ENCODE measurements at regions not wholly inside any gene's neighbourhood (a gene's known extent, or its start where the extent isn't known, plus 50 kb on each side); places are given as distances from the start of the nearest gene placed in this dataset.
"Not testable (repeated sequence)": the region's sequence is repeated elsewhere in the genome, so short reads cannot be mapped to it uniquely, and the experiment has no call there.

- in situ Hi-C loops (cut with HindIII; ENCODE audit: low pct_unique_long_range_greater_than_20kb, low sequenced_read_pairs) = no loop called here
- peak; percentile 16 for DNase-seq (ENCODE audit: low read depth)
Measured at GRCh38 chr1:188988589-188988988, 1489.1 kb downstream of the BRINP3 start.

DNA sequence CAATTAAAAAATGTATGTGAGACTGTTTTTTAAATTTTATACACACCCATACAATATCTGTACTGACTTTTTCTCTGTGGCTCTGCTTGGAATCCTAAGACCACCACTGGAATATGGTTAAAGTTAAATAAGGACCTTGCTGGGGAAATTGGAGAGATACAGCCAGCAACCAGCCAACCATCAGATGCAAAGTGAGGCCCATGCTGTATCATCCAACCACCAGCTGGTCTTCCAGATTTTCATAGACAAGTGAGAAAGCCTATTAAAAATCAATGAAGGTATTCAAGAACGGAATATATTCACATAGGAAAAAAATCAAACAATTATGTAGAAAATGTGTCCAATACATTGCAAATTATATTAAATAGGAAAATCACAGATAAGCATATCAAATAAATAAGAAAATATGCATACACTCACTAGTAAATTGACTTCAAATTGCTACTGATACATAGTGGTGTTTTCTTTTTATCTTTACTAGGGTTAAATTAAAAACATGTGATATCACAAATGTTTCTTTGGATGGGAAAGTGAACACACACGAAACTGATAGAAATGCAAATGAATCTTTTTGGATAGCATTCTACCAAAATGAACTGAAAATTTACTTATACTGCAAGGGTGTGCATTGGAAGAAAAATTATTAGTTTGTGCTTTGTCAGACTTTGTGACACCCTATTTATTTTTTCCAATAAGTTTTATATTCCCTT, 1486.3 kb downstream of the BRINP3 start:
- DNase-seq (ENCODE audit: low read depth) = no peak
- in situ Hi-C loops (cut with HindIII; ENCODE audit: low pct_unique_long_range_greater_than_20kb, low sequenced_read_pairs) = no loop called here

- in situ Hi-C loops (cut with HindIII; ENCODE audit: low pct_unique_long_range_greater_than_20kb, low sequenced_read_pairs) = no loop called here
- DNase-seq (ENCODE audit: low read depth) = no peak
Measured at GRCh38 chr1:189007824-189008223, 1469.8 kb downstream of the BRINP3 start.

- in situ Hi-C loops (cut with HindIII; ENCODE audit: low pct_unique_long_range_greater_than_20kb, low sequenced_read_pairs) = no loop called here
Measured at GRCh38 chr1:189021577-189021976, 1456.1 kb downstream of the BRINP3 start.

DNA sequence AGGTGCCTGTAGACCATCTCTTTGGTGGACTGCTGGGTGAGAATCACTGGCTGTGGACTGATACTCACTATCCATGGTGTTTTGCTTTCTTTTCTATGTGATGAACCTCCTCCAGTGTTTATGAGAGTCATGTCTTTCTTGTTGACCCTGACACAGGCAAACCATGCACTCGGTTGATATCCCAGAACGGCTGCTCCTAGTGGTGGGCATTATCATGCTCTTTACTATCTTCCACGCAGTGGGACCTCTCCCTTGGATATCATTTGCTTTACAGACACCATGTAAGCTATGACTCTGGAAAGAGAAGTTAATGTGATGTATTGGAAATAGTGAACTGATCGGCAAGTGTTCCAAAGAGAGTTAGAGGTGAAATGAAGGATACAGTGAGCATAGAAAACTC, 1455.6 kb downstream of the BRINP3 start:
- in situ Hi-C loops (cut with HindIII; ENCODE audit: low pct_unique_long_range_greater_than_20kb, low sequenced_read_pairs) = no loop called here
- no peak for DNase-seq (ENCODE audit: low read depth)

More at GRCh38 chr1:189021577-189021976, 1456.1 kb downstream of the BRINP3 start:
- DNase-seq (ENCODE audit: low read depth) = no peak

DNA sequence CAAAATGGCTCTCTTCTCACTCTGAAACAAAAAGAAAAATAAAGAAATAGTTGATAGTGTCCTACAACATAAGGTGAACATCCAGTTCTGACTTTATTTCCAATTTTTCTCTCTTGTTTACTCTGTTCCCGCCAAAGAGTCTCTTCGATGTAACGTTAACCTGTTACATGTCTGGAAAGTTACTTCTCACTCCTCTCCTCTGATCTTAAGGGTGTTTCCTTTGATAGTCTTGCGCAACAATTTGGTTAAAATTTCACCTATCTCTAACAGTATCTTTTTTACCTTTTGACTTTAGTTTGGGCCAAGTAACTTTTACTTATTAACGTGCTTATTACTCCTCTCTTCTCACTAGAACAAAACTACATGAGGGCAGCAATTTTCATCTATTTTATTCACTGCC, 1450.2 kb downstream of the BRINP3 start:
- in situ Hi-C loops (cut with HindIII; ENCODE audit: low pct_unique_long_range_greater_than_20kb, low sequenced_read_pairs) = no loop called here
- peak; percentile 22 for DNase-seq (ENCODE audit: low read depth)

DNA sequence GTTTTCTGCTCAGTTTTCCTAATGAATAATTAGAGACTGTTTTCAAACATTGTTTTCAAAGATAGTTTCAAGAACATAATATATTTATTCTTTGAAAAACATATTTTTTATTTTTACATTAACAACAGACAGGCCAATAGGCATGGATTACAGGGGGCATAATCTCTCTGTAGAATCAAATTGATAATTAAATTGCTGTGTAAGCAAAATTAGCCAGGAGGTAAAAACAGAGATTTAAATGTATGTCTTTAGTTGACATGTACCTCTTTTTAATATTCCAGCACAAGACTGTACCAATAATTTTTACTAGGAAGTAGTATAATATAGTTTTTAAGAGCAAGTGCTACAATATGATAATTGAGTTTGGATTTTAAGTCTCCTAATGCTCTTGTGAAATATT, 1444.5 kb downstream of the BRINP3 start:
- in situ Hi-C loops (cut with HindIII; ENCODE audit: low pct_unique_long_range_greater_than_20kb, low sequenced_read_pairs) = no loop called here

GRCh38 chr1:189036628-189037027, 1441.0 kb downstream of the BRINP3 start:
- no peak for DNase-seq (ENCODE audit: low read depth)
- in situ Hi-C loops (cut with HindIII; ENCODE audit: low pct_unique_long_range_greater_than_20kb, low sequenced_read_pairs) = no loop called here

More for the DNA sequence above, 1444.5 kb downstream of the BRINP3 start:
- DNase-seq (ENCODE audit: low read depth) = no peak

- no peak for DNase-seq (ENCODE audit: low read depth)
- in situ Hi-C loops (cut with HindIII; ENCODE audit: low pct_unique_long_range_greater_than_20kb, low sequenced_read_pairs) = no loop called here
Measured at GRCh38 chr1:189046127-189046526, 1431.5 kb downstream of the BRINP3 start.

GRCh38 chr1:189084811-189085210, 1392.9 kb downstream of the BRINP3 start:
- DNase-seq (ENCODE audit: low read depth) = no peak
- in situ Hi-C loops (cut with HindIII; ENCODE audit: low pct_unique_long_range_greater_than_20kb, low sequenced_read_pairs) = no loop called here

DNA sequence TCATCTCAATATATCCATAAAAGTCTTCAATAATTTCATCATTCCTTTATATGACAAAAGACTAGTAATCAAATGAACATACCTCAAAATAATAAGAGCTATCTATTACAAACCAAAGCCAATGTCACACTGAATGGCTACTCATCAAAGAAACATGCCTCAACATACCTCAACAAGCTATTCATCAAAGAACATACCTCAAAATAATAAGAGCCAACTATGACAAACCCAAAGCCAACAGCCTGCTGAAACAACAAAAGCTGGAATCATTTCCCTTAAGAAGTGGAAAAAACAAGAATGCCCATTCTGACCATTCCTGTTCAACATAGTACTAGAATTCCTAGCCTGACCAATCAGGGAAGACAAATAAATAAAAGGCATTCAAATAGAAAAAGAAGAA, 1373.7 kb downstream of the BRINP3 start:
- in situ Hi-C loops (cut with HindIII; ENCODE audit: low pct_unique_long_range_greater_than_20kb, low sequenced_read_pairs) = no loop called here
- no peak for DNase-seq (ENCODE audit: low read depth)

DNA sequence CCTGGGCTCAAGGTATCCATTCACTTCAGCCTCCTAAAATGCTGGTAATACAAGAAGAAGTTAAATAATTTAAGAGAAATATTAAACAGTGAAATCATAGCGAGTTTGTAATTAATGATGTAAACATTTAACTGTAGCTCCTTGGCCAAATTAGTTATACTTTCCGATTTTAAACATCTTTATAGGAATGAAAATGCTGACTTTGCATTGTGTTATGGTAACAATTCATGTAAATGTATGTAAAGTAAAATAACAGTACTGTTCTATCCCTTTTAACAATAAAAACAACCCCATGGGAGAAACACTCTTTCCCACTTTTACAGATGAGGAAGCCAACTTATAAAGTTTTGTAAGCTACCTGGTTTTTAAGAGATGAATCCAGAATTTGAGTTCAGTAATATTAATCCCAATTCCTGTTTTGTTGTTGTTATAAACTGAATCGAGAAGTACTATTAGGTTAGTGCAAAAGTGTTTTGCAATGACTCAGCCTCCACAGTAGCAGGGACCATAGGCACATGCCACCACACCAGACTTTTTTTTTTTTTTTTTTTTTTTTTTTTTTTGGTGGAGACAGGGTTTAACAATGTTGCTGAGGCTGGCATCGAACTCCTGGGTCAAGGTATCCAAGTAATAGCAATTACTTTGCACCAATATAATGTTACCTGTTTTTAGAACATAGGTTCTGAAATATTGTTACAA, 1360.4 kb downstream of the BRINP3 start:
- DNase-seq (ENCODE audit: low read depth) = no peak
- in situ Hi-C loops (cut with HindIII; ENCODE audit: low pct_unique_long_range_greater_than_20kb, low sequenced_read_pairs) = no loop called here

GRCh38 chr1:189121941-189122340, 1355.7 kb downstream of the BRINP3 start:
- in situ Hi-C loops (cut with HindIII; ENCODE audit: low pct_unique_long_range_greater_than_20kb, low sequenced_read_pairs) = no loop called here
- DNase-seq (ENCODE audit: low read depth) = no peak

DNA sequence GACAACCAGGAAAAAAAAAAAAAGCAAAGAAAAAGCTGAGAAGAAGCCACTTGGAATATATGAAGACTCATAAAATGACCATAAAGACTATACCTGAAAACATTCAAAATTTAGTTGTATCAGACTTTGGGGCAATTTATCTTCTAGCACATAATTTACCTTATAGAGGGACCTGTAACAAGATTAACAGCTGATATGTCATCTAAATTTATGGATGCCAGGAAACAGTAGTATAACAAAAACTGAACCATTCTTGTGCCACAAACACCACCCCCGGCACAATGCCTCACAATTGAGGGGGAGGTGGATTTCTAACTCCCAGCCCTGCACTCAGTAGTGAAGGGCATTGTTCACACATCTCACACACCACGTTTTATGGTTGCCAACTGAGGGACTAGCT, 1352.0 kb downstream of the BRINP3 start:
- DNase-seq (ENCODE audit: low read depth) = no peak
- in situ Hi-C loops (cut with HindIII; ENCODE audit: low pct_unique_long_range_greater_than_20kb, low sequenced_read_pairs) = no loop called here

- DNase-seq (ENCODE audit: low read depth) = no peak
- in situ Hi-C loops (cut with HindIII; ENCODE audit: low pct_unique_long_range_greater_than_20kb, low sequenced_read_pairs) = no loop called here
Measured at GRCh38 chr1:189131576-189131975, 1346.1 kb downstream of the BRINP3 start.

GRCh38 chr1:189139748-189140147, 1337.9 kb downstream of the BRINP3 start:
- DNase-seq (ENCODE audit: low read depth); in situ Hi-C loops (cut with HindIII; ENCODE audit: low pct_unique_long_range_greater_than_20kb, low sequenced_read_pairs): not testable (repeated sequence)

DNA sequence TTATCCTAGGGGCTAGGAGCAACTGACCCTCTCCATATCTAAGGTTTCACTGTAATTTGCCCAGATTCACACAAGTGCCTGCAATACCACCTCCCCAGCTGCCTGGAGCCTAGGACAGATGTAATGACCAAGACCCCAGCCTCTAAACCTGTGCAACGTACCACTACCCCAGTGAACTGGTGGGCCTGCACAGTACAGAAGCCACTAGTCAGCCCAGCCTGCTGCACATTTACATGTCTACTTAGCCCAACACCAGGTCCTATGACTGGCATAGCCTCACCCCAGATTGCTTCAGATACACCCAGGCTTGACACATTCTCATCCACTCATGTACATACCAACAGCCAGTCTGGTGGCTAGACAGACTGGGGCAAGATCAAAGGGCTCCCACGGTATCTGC, 1336.6 kb downstream of the BRINP3 start:
- DNase-seq (ENCODE audit: low read depth) = no peak
- in situ Hi-C loops (cut with HindIII; ENCODE audit: low pct_unique_long_range_greater_than_20kb, low sequenced_read_pairs) = no loop called here

DNA sequence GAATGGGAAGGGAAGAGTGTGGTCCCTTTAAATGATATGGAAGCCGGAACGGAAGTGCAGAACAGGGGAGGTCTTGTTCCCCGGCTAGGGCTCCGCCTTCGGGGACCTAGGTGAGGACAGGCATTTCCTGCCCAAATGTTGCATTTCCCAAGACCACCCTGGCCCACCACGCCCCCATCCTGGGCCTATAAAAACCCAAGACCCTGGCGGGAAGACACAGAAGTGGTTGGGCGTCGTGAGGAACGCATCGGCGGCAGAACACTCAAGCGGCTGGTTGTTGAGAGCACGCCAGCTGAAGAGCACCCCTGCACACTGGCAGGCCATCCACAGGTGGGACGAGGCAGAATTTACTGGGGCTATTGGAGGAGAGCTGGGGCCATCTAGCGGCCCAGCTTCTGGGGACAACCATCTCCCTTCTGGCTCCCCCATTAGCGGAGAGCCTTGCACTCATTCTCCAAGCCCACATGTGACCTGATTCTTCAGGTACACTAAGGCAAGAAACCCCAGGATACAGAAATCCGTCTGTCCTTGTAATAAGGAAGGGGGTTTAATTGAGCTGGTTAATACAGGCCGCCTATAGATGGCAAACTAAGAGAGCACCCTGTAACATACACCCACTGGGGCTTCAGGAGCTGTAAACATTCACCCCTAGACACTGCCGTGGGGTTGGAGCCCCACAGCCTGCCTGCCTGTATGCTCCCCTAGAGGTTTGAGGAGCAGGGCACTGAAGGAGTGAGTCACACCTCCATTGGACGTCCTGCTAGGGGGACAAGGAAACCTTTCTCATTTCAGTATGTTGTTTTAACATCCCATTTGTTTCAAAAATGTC, 1327.9 kb downstream of the BRINP3 start:
- peak; percentile 72 for DNase-seq (ENCODE audit: low read depth)
- in situ Hi-C loops (cut with HindIII; ENCODE audit: low pct_unique_long_range_greater_than_20kb, low sequenced_read_pairs) = no loop called here

DNA sequence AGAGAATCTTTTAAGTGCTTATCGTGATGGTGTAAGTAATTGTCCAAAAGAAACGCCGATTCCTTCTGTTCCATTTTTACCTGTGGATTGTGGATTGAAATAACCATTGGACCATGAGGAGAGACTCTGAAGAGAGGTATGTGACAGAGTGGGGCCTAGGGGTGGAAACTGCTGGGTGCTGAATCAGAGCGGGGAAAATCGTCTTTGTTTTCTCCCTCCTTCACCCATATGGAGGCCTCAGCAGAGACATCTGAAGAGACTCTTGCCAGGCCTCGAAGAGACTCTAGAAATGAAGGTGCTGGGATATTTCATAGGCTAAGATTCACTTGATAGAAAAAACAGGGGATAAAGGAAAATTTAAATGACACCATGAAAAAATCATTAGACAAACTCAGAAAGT, 1327.0 kb downstream of the BRINP3 start:
- in situ Hi-C loops (cut with HindIII; ENCODE audit: low pct_unique_long_range_greater_than_20kb, low sequenced_read_pairs) = no loop called here
- DNase-seq (ENCODE audit: low read depth) = peak; percentile 4
